ENCODE measurements at regions not wholly inside any gene's neighbourhood (a gene's known extent, or its start where the extent isn't known, plus 50 kb on each side); places are given as distances from the start of the nearest gene placed in this dataset.

DNA sequence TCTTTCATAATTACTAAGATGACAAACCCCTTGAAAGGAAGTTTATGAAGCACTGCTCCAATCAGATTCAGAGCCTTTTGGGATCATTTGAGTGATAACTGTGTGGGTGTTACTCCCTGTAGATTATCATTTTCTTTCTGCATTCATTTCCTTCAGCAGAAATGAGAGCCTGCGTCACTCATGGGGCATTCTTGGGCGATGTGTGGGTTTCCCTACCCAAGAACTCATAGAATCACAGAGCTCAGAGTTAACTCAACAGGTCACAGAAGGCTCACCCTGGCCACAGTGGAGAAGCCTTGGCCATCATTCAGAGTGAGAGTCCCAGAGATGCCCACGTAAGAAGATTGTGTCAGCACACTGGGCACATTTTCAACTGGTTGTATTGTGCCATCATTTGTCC lies 401.9 kb downstream of the TLE4 start:
- no peak overlapping the region for H2AFZ ChIP-seq (ENCODE audit: control insufficient read depth, low read depth, low read length)
- H3K27ac ChIP-seq (ENCODE audit: control insufficient read depth, insufficient read depth), result no peak overlapping the region
- no peaks in the 10 kb centered on the region for H3K36me3 ChIP-seq (ENCODE audit: control insufficient read depth in 2 of 2, insufficient read depth in 2 of 2, low read length in 1 of 2)
- BruUV-seq (replicated peaks), result no TSS peak
- RAD21 ChIA-PET (ENCODE audit: unreplicated experiment), result no interaction called here
- no peak overlapping the region for H3K4me2 ChIP-seq (ENCODE audit: control insufficient read depth, insufficient read depth)
- H3K4me3 ChIP-seq, result no peak overlapping the region
- no peaks in the 10 kb centered on the region; a peak in 1 of 4 replicates for H3K27me3 ChIP-seq (replicated peaks in 1 of 2; ENCODE audit: control insufficient read depth in 2 of 2, insufficient read depth in 2 of 2, low read length in 1 of 2)
- 13% methylated on average over 3 of the region's 3 CpGs for WGBS (ENCODE audit: insufficient coverage, insufficient replicate concordance, low lambda C conversion rate, missing lambda C conversion rate)
- POLR2A ChIA-PET, result no interaction called here
- no peaks in the 10 kb centered on the region for H3K9me3 ChIP-seq (replicated peaks; ENCODE audit: control insufficient read depth, insufficient read depth, low read length)
- no peaks in the 10 kb centered on the region for H3K4me1 ChIP-seq (ENCODE audit: control insufficient read depth, insufficient read depth, low read length)
- SMC1A ChIA-PET (ENCODE audit: uncharacterized antibody, unreplicated experiment), result interaction anchor here (1.2 kb wide), 1 partner anchor 18 kb away, joined by 3 read pairs; no protein-coding TSS in a partner anchor
- DNase-seq (ENCODE audit: low read depth, low spot score) (no peak), FAIRE-seq (no peak), ATAC-seq (no peak)
- intact Hi-C loops (cut with micrococcal nuclease; ENCODE audit: unreplicated experiment), result no loop called here
- CTCF ChIA-PET, result no interaction called here
- H4K20me1 ChIP-seq (ENCODE audit: control insufficient read depth, insufficient read depth), result no peaks in the 10 kb centered on the region
- in situ Hi-C loops (cut with MboI), result no loop called here
- no peaks in the 10 kb centered on the region for H3K79me2 ChIP-seq (ENCODE audit: control insufficient read depth, insufficient read depth, low read length)
- no peak overlapping the region for H3K9ac ChIP-seq (ENCODE audit: control insufficient read depth, insufficient read depth, low read length)
- TF ChIP-seq, protein P1, sequence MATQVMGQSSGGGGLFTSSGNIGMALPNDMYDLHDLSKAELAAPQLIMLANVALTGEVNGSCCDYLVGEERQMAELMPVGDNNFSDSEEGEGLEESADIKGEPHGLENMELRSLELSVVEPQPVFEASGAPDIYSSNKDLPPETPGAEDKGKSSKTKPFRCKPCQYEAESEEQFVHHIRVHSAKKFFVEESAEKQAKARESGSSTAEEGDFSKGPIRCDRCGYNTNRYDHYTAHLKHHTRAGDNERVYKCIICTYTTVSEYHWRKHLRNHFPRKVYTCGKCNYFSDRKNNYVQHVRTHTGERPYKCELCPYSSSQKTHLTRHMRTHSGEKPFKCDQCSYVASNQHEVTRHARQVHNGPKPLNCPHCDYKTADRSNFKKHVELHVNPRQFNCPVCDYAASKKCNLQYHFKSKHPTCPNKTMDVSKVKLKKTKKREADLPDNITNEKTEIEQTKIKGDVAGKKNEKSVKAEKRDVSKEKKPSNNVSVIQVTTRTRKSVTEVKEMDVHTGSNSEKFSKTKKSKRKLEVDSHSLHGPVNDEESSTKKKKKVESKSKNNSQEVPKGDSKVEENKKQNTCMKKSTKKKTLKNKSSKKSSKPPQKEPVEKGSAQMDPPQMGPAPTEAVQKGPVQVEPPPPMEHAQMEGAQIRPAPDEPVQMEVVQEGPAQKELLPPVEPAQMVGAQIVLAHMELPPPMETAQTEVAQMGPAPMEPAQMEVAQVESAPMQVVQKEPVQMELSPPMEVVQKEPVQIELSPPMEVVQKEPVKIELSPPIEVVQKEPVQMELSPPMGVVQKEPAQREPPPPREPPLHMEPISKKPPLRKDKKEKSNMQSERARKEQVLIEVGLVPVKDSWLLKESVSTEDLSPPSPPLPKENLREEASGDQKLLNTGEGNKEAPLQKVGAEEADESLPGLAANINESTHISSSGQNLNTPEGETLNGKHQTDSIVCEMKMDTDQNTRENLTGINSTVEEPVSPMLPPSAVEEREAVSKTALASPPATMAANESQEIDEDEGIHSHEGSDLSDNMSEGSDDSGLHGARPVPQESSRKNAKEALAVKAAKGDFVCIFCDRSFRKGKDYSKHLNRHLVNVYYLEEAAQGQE (IDR thresholded peaks at IDR 0.05; ENCODE audit: low read depth, low read length), result no peak
- no peak for TF ChIP-seq TCF12 (IDR thresholded peaks at IDR 0.05; ENCODE audit: low read depth, low read length)
- TF ChIP-seq MEF2A (IDR thresholded peaks at IDR 0.05; ENCODE audit: insufficient read depth, low read depth, low read length), result no peak

DNA sequence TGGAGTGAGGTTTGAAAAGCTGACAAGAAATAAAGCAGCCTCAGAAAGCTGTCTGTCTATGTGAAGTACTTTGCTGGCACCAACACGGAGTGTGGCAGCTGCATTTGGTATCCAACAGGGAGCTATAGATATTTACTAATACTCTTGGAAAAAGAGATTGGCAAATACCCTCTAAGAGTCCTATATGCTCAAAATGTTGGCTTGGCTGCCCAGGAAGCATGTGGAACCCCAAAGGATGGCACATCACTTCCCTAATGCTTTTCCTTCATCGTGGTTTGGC lies 398.3 kb downstream of the TLE4 start:
- DNase-seq (ENCODE audit: low read depth, low spot score) (no peak), FAIRE-seq (no peak), ATAC-seq (no peak)
- Histone ChIP-seq H3K36me3 (ENCODE audit: control insufficient read depth in 2 of 2, insufficient read depth in 2 of 2, low read length in 1 of 2) (no peaks in the 10 kb centered on the region), H3K79me2 (ENCODE audit: control insufficient read depth, insufficient read depth, low read length) (no peaks in the 10 kb centered on the region), H3K27ac (ENCODE audit: control insufficient read depth, insufficient read depth) (no peak overlapping the region), H3K9me3 (replicated peaks; ENCODE audit: control insufficient read depth, insufficient read depth, low read length) (no peaks in the 10 kb centered on the region), H3K4me1 (ENCODE audit: control insufficient read depth, insufficient read depth, low read length) (no peaks in the 10 kb centered on the region), H3K27me3 (replicated peaks in 1 of 2; ENCODE audit: control insufficient read depth in 2 of 2, insufficient read depth in 2 of 2, low read length in 1 of 2) (no peaks in the 10 kb centered on the region), H4K20me1 (ENCODE audit: control insufficient read depth, insufficient read depth) (no peaks in the 10 kb centered on the region), H3K4me3 (no peak overlapping the region), H3K9ac (ENCODE audit: control insufficient read depth, insufficient read depth, low read length) (no peak overlapping the region), H2AFZ (ENCODE audit: control insufficient read depth, low read depth, low read length) (no peak overlapping the region), H3K4me2 (ENCODE audit: control insufficient read depth, insufficient read depth) (no peak overlapping the region)
- POLR2A ChIA-PET, result no interaction called here
- BruUV-seq (replicated peaks), result no TSS peak
- in situ Hi-C loops (cut with MboI) (no loop called here), intact Hi-C loops (cut with micrococcal nuclease; ENCODE audit: unreplicated experiment) (no loop called here)
- RAD21 ChIA-PET (ENCODE audit: unreplicated experiment), result no interaction called here
- SMC1A ChIA-PET (ENCODE audit: uncharacterized antibody, unreplicated experiment), result interaction anchor here (0.6 to 0.7 kb wide), 2 partner anchors 91 to 109 kb away, joined by 3 read pairs; no protein-coding TSS in a partner anchor
- WGBS (ENCODE audit: insufficient coverage, insufficient replicate concordance, low lambda C conversion rate, missing lambda C conversion rate), result 36% methylated on average over 2 of the region's 2 CpGs
- CTCF ChIA-PET, result no interaction called here
- TF ChIP-seq, protein P2, sequence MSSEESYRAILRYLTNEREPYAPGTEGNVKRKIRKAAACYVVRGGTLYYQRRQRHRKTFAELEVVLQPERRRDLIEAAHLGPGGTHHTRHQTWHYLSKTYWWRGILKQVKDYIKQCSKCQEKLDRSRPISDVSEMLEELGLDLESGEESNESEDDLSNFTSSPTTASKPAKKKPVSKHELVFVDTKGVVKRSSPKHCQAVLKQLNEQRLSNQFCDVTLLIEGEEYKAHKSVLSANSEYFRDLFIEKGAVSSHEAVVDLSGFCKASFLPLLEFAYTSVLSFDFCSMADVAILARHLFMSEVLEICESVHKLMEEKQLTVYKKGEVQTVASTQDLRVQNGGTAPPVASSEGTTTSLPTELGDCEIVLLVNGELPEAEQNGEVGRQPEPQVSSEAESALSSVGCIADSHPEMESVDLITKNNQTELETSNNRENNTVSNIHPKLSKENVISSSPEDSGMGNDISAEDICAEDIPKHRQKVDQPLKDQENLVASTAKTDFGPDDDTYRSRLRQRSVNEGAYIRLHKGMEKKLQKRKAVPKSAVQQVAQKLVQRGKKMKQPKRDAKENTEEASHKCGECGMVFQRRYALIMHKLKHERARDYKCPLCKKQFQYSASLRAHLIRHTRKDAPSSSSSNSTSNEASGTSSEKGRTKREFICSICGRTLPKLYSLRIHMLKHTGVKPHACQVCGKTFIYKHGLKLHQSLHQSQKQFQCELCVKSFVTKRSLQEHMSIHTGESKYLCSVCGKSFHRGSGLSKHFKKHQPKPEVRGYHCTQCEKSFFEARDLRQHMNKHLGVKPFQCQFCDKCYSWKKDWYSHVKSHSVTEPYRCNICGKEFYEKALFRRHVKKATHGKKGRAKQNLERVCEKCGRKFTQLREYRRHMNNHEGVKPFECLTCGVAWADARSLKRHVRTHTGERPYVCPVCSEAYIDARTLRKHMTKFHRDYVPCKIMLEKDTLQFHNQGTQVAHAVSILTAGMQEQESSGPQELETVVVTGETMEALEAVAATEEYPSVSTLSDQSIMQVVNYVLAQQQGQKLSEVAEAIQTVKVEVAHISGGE (CRISPR knock-in tag; IDR thresholded peaks at IDR 0.05), result no peak
- TF ChIP-seq KAT2A (conservative IDR thresholded peaks at IDR 0.05; ENCODE audit: control insufficient read depth, low read depth, low read length) (no peak), KDM1A (IDR thresholded peaks at IDR 0.05; ENCODE audit: borderline replicate concordance) (no peak)
- TF ChIP-seq, protein P3, sequence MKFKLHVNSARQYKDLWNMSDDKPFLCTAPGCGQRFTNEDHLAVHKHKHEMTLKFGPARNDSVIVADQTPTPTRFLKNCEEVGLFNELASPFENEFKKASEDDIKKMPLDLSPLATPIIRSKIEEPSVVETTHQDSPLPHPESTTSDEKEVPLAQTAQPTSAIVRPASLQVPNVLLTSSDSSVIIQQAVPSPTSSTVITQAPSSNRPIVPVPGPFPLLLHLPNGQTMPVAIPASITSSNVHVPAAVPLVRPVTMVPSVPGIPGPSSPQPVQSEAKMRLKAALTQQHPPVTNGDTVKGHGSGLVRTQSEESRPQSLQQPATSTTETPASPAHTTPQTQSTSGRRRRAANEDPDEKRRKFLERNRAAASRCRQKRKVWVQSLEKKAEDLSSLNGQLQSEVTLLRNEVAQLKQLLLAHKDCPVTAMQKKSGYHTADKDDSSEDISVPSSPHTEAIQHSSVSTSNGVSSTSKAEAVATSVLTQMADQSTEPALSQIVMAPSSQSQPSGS (IDR thresholded peaks at IDR 0.05; ENCODE audit: low read length), result no peak
- TF ChIP-seq, protein P4, sequence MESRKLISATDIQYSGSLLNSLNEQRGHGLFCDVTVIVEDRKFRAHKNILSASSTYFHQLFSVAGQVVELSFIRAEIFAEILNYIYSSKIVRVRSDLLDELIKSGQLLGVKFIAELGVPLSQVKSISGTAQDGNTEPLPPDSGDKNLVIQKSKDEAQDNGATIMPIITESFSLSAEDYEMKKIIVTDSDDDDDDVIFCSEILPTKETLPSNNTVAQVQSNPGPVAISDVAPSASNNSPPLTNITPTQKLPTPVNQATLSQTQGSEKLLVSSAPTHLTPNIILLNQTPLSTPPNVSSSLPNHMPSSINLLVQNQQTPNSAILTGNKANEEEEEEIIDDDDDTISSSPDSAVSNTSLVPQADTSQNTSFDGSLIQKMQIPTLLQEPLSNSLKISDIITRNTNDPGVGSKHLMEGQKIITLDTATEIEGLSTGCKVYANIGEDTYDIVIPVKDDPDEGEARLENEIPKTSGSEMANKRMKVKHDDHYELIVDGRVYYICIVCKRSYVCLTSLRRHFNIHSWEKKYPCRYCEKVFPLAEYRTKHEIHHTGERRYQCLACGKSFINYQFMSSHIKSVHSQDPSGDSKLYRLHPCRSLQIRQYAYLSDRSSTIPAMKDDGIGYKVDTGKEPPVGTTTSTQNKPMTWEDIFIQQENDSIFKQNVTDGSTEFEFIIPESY (IDR thresholded peaks at IDR 0.05), result no peak

Data from GM12878 (cell line).